ENCODE measurements at regions not wholly inside any gene's neighbourhood (a gene's known extent, or its start where the extent isn't known, plus 50 kb on each side); places are given as distances from the start of the nearest gene placed in this dataset.

DNA sequence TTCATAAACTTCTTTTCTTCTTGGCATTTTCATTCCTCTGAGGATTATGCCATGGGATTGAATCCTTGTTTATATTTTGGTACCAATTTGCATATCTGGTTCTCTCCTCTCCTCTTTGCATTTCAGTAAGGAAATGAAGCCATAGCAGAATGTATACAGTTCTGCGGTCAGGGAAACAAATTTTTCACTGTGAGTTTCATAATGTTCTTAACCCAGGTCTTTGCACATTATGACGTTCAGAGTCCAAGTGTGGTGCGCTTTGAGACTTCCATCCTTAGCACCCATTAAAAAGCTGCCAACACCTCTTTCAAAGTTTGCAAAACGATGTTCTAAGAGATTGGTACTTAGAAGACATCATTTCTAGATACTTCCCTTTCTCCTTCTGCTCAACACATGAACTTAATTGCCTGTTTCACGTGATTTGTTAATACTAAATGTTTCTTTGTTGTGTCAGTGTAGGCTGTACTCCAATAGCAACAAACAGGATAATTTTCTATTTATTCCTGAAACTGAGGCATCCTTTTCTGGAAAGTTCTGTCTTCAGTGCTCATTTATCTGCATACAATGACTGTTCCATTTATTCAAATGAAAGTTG, 953.1 kb upstream of the NR2F2 start:
- no peaks in the 10 kb centered on the region for H3K27me3 ChIP-seq (ENCODE audit: insufficient read depth, poor library complexity, severe bottlenecking)
- H3K4me3 ChIP-seq (replicated peaks; ENCODE audit: insufficient read depth, low read length): no peak overlapping the region
- no peak overlapping the region for H3K27ac ChIP-seq (replicated peaks)
- DNase-seq (ENCODE audit: low read depth in 1 of 2, low spot score in 1 of 2): no peak
- no peak for TF ChIP-seq GABPA (IDR thresholded peaks at IDR 0.05; ENCODE audit: low read depth)
- TF ChIP-seq, protein P1, sequence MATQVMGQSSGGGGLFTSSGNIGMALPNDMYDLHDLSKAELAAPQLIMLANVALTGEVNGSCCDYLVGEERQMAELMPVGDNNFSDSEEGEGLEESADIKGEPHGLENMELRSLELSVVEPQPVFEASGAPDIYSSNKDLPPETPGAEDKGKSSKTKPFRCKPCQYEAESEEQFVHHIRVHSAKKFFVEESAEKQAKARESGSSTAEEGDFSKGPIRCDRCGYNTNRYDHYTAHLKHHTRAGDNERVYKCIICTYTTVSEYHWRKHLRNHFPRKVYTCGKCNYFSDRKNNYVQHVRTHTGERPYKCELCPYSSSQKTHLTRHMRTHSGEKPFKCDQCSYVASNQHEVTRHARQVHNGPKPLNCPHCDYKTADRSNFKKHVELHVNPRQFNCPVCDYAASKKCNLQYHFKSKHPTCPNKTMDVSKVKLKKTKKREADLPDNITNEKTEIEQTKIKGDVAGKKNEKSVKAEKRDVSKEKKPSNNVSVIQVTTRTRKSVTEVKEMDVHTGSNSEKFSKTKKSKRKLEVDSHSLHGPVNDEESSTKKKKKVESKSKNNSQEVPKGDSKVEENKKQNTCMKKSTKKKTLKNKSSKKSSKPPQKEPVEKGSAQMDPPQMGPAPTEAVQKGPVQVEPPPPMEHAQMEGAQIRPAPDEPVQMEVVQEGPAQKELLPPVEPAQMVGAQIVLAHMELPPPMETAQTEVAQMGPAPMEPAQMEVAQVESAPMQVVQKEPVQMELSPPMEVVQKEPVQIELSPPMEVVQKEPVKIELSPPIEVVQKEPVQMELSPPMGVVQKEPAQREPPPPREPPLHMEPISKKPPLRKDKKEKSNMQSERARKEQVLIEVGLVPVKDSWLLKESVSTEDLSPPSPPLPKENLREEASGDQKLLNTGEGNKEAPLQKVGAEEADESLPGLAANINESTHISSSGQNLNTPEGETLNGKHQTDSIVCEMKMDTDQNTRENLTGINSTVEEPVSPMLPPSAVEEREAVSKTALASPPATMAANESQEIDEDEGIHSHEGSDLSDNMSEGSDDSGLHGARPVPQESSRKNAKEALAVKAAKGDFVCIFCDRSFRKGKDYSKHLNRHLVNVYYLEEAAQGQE (IDR thresholded peaks at IDR 0.05; ENCODE audit: insufficient replicate concordance, low read depth): no peak
- TF ChIP-seq SPI1 (IDR thresholded peaks at IDR 0.05; ENCODE audit: borderline replicate concordance, low read depth): no peak
- TF ChIP-seq, protein P2, sequence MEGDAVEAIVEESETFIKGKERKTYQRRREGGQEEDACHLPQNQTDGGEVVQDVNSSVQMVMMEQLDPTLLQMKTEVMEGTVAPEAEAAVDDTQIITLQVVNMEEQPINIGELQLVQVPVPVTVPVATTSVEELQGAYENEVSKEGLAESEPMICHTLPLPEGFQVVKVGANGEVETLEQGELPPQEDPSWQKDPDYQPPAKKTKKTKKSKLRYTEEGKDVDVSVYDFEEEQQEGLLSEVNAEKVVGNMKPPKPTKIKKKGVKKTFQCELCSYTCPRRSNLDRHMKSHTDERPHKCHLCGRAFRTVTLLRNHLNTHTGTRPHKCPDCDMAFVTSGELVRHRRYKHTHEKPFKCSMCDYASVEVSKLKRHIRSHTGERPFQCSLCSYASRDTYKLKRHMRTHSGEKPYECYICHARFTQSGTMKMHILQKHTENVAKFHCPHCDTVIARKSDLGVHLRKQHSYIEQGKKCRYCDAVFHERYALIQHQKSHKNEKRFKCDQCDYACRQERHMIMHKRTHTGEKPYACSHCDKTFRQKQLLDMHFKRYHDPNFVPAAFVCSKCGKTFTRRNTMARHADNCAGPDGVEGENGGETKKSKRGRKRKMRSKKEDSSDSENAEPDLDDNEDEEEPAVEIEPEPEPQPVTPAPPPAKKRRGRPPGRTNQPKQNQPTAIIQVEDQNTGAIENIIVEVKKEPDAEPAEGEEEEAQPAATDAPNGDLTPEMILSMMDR (IDR thresholded peaks at IDR 0.05; ENCODE audit: insufficient read depth, low read length): no peak

DNA sequence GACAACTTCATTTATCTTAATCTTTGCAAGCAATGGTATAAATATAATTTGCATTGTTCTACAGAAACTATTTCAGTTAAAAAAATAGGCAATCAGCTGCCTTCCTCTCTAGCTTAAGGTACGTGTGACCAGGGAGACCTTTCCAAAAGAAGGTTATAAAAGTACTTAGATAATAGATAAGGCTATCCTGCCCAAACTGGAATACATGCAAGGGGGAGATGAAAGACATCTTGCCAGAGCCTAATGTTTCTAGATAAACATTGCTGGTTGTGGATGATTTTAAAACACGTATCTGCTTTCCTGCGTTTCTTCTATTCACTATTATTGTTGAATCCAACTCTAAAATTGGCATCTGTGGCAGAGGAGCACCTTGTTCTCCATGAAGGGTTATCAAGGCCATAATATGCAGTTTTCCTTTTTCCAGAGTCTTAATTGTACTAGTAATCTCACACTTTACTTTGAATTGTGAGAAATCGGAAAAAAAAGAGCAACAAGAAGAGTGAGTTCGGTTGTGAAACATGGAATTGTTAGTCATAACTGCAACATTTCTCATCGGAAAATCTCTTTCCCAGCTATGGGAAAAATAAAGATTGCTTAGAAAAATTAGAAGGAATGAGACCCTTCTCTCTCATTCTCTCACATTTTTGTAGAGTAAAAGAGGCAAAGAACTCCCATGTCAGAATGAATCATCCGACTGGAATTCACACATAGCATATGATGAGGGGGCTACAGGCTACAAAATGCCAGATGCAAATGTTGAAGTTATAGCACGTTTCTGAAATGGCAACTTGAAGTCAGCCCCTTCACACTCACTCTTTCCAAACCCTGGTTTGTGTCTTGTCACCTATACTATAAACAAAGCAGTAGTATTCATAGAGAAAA, 936.1 kb upstream of the NR2F2 start:
- no peak overlapping the region for H3K27ac ChIP-seq (replicated peaks)
- H3K4me3 ChIP-seq (replicated peaks; ENCODE audit: insufficient read depth, low read length): no peak overlapping the region
- TF ChIP-seq, protein P2 (IDR thresholded peaks at IDR 0.05; ENCODE audit: insufficient read depth, low read length): no peak
- H3K27me3 ChIP-seq (ENCODE audit: insufficient read depth, poor library complexity, severe bottlenecking): no peaks in the 10 kb centered on the region
- DNase-seq (ENCODE audit: low read depth in 1 of 2, low spot score in 1 of 2): no peak

DNA sequence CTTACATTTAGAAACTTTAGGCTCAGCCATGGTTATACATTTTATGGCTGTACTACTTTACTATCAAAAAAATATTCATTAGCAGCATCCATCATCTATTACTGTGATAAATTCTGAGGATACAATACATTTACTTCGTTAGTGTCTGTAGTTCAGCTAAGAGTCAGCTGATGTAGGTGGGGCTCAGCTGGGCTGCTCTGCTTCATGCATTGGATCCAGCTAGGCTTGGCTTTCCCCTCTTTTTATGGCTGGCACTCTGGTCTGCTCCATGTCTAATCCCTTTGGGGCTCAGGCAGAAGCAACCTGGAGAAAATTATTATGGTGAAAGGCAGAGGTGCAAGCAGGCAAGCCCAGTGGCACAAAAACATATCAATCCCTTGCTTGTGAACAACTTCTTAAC, 930.1 kb upstream of the NR2F2 start:
- Histone ChIP-seq H3K27ac (replicated peaks) (no peak overlapping the region), H3K4me3 (replicated peaks; ENCODE audit: insufficient read depth, low read length) (no peak overlapping the region), H3K27me3 (ENCODE audit: insufficient read depth, poor library complexity, severe bottlenecking) (no peaks in the 10 kb centered on the region)
- DNase-seq (ENCODE audit: low read depth in 1 of 2, low spot score in 1 of 2): no peak
- TF ChIP-seq SPI1 (IDR thresholded peaks at IDR 0.05; ENCODE audit: borderline replicate concordance, low read depth) (no peak), GABPA (IDR thresholded peaks at IDR 0.05; ENCODE audit: low read depth) (no peak), POLR2AphosphoS5 (IDR thresholded peaks at IDR 0.05; ENCODE audit: low read depth) (no peak)
- TF ChIP-seq, protein P1 (IDR thresholded peaks at IDR 0.05; ENCODE audit: insufficient replicate concordance, low read depth): no peak
- TF ChIP-seq, protein P2 (IDR thresholded peaks at IDR 0.05; ENCODE audit: insufficient read depth, low read length): no peak
